GM18909 (cell line): ENCODE measurements at regions not wholly inside any gene's neighbourhood (a gene's known extent, or its start where the extent isn't known, plus 50 kb on each side); places are given as distances from the start of the nearest gene placed in this dataset.

ENCODE experiments used
- ATAC-seq: cut with Tn5 transposase; IDR thresholded peaks from one replicate; pipeline ENCODE4 v1.9.1; 2021; ENCODE audit warnings: mild to moderate bottlenecking; ENCODE audit not compliant: unreplicated experiment, poor library complexity

DNA sequence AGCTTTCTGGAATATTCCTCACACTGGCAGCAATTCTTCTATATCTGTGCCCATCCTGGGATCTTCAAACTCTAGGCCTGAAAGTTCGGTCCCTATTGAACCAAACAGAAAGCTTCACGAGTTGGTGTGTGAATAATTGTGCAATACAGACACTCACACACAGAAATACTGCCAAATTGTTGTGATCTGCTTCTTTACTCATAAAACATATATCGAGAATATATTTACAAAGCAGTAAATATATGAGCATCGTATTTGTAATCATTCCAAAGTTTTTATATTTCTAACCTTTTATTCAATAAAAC, 56.6 kb upstream of the BEX4 start:
- ATAC-seq: no peak

DNA sequence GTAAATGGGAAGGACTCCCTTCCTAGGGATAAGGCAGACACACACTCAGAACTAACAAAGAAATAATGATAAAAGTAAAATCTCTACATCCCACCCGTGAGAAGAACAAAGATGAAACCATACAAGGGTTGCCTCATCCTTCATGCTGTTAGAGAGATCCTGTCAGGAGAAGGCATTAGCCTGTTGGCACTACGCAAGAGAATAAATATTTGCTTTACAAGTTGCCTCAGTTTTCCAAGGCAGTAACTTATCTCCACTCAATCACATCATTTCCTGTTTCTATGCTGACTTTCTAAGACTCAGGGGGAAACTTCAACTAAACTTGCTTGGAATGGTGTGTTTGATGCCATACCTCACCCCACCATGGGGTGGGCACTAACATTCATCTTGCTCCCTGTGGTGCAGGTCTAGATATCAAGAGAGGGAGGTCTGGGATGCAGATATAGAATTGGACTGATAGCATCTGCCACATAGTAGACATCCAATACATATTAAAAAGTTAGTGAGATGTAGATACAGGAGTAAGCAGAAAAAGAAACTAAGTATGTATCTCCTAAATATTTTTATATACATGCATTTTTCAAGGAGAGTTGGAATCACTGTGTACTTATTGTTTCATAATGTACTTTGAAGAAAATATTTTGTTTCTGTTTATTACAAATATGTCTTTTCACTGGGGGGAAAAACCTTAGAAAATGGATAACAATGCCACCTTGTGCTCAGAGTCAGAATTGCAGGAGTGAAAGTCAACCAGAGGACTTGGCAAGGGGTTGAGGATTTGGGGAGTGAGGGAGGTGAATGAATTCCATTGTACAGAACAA, 57.2 kb upstream of the BEX4 start:
- peak; percentile 67 for ATAC-seq

DNA sequence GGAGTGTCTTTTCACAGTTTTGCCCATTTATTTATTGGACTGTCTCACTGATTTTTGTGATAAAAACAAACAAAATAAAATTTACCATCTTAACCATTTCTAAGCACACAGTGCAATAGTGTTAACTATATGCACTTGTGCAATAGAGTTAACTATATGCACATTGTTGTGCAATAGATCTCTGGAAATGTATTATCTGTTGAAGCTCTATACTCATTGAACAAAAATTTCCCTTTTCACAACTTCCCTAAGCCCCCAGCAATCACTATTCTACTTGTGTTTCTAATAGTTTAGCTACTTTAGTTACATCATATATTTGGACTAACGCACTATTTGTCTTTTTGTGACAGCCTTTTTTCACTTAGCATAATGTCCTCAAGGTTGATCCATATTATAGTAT, 59.7 kb upstream of the BEX4 start:
- no peak for ATAC-seq

DNA sequence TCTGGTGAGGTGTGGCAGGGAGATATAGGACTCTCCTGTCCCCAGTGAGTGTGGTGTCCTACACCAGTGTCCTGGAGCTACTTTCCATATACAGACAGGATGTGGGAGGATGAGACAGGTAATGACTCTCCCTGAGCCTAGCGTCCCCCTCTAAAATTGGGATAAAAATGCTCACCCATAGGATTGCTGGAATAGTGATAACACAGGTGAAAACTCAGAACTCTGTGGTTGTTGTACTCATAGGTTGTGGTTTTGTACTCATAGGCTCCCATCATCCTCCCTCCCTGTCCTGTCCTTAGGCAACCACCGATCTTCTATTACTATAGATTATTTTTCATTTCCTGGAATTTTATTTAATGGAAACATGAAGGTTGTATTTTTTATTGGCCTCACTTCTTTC, 60.7 kb upstream of the NXF3 start:
- ATAC-seq: no peak

DNA sequence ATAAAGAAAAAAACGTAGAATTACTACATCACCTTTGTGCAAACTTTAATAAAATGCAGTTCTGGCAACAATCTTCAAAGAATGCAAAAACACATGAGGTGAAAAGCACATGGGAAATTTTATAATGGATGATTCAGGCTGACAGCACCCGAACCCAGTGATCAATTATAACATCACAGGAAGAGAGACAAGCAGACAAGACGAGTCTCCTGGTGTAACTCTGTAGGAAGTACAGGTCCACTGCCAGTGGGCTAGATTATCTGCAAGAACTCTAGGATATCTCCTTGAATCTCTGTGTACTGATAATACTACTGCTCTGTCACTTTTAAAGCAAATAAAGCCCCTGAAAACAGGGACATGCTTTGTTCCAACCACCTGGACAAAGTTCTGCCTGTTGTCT, 58.9 kb upstream of the NXF3 start:
- no peak for ATAC-seq

DNA sequence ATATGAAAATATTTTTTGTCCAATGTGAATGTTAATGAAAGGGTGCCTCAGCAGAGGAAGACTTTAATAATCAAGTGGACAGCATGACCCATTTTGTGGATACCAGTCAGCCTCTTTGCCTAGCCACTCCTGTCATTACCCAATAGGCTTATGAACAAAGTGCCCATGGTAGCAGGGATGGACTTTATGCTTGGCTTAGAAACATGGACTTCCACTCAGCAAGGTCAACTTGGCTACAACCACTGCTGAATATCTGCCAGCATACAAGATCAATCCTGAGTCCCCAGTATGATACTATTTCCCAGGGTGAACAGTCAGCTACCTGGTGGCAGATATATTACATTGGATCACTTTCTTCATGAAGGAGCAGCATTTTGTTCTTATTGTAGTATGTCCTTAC, 56.7 kb upstream of the NXF3 start:
- no peak for ATAC-seq

DNA sequence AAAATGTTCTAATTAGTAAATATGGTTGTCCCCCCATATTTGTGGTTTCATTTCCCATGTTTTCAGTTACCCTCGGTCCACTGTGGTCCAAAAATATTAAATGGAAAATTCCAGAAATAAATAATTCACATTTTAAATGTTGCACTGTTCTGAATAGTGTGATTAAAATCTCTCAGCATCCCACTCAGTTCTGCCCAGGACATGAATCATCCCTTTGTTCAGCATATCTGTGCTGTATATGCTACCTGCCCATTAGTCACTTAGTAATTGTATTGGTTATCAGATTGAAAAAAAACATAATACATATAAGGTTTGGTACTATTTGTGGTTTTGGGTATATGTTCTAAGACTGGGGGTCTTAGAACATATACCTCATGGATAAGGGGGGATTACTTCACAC, 55.1 kb upstream of the NXF3 start:
- ATAC-seq: no peak
